Endodermal cell (in vitro differentiated cells): ENCODE measurements at regions not wholly inside any gene's neighbourhood (a gene's known extent, or its start where the extent isn't known, plus 50 kb on each side); places are given as distances from the start of the nearest gene placed in this dataset.
"Not testable (repeated sequence)": the region's sequence is repeated elsewhere in the genome, so short reads cannot be mapped to it uniquely, and the experiment has no call there.

ENCODE experiments used
- DNase-seq: peaks from one replicate; pipeline ENCODE4 v3.0.0-alpha.2; 2017
- H3K27ac ChIP-seq: 2 replicates; pipeline ENCODE4 v1.5.1; 2013; ENCODE audit warnings: mild to moderate bottlenecking, low read depth, low read length, moderate library complexity
- H3K27me3 ChIP-seq: 2 replicates; pipeline ENCODE4 v1.6.1; 2013; ENCODE audit warnings: mild to moderate bottlenecking, low read length, moderate library complexity; ENCODE audit not compliant: insufficient read depth, control insufficient read depth, poor library complexity, severe bottlenecking
- H3K36me3 ChIP-seq: 2 replicates; pipeline ENCODE4 v1.7.0; 2013; ENCODE audit warnings: mild to moderate bottlenecking, low read length, moderate library complexity; ENCODE audit not compliant: control insufficient read depth, insufficient read depth
- H3K4me1 ChIP-seq: one replicate; pipeline ENCODE4 v1.7.0; 2013; ENCODE audit warnings: low read length; ENCODE audit not compliant: control insufficient read depth, insufficient read depth
- H3K4me3 ChIP-seq: 2 replicates; pipeline ENCODE4 v1.5.1; 2013; ENCODE audit warnings: mild to moderate bottlenecking, low read length, moderate library complexity
- H3K9ac ChIP-seq: 2 replicates; pipeline ENCODE4 v1.6.1; 2013; ENCODE audit warnings: mild to moderate bottlenecking, low read length, moderate library complexity; ENCODE audit not compliant: poor library complexity, severe bottlenecking; ENCODE audit errors: extremely low read depth
- H3K9me3 ChIP-seq: 2 replicates; pipeline ENCODE4 v1.6.1; 2013; ENCODE audit warnings: mild to moderate bottlenecking, low read length, moderate library complexity; ENCODE audit not compliant: control insufficient read depth
- H3K27ac Mint-ChIP-seq: 2 replicates; pipeline ENCODE4 v1.8.0; 2020; ENCODE audit warnings: mixed read lengths
- H3K27me3 Mint-ChIP-seq: 2 replicates; pipeline ENCODE4 v1.8.0; 2021; ENCODE audit warnings: mild to moderate bottlenecking, mixed read lengths; ENCODE audit not compliant: insufficient read depth
- H3K36me3 Mint-ChIP-seq: 2 replicates; pipeline ENCODE4 v1.8.0; 2020; ENCODE audit warnings: low read depth, mixed read lengths
- H3K4me1 Mint-ChIP-seq: 2 replicates; pipeline ENCODE4 v1.8.0; 2020; ENCODE audit warnings: mixed read lengths
- H3K4me3 Mint-ChIP-seq: 2 replicates; pipeline ENCODE4 v1.8.0; 2020; ENCODE audit warnings: mild to moderate bottlenecking, moderate library complexity, mixed read lengths
- H3K9me3 Mint-ChIP-seq: 2 replicates; pipeline ENCODE4 v1.8.0; 2020; ENCODE audit warnings: mild to moderate bottlenecking, mixed read lengths
- WGBS, 2 experiments: methylation state at CpG; one replicate each; pipeline versions ENCODE4 v1.1.5 to v1.1.7; 2013; ENCODE audit warnings: missing lambda C conversion rate in 2 of 2, mixed read lengths in 1 of 2; ENCODE audit not compliant: insufficient coverage in 1 of 2, insufficient read length in 1 of 2; 5-methylcytosine and 5-hydroxymethylcytosine counted together
- TF ChIP-seq, protein P1 (sequence below): fragments of 200-600 bp; sonication (generic); conservative IDR thresholded peaks from 2 replicates; pipeline ENCODE4 v1.5.0; 2021; ENCODE audit warnings: antibody characterized with exemption, mild to moderate bottlenecking

DNA sequence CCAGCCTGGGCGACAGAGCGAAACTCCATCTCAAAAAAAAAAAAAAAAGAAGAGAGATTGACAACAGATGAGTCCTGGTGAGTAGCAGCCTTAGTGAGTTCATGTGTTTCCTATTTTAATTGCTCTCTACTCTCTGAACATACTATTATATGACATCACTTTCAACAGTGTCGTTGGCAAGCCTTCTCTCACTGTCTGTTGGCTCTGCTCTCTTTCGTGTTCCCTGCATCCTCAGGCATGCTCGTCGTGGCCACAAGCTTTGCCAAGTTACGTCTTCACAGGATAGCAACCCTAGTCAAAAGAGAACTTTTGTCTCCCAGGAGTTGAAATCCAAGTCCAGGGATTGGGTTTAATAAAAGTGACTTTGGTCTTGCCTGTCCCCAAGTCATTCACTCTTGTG, 117.1 kb upstream of the EGFL6 start:
- no peak overlapping the region for H3K27ac ChIP-seq
- H3K9me3 Mint-ChIP-seq: peaks cover 45% of the 10 kb centered on the region
- no peaks in the 10 kb centered on the region for H3K4me1 ChIP-seq
- TF ChIP-seq, protein P1, sequence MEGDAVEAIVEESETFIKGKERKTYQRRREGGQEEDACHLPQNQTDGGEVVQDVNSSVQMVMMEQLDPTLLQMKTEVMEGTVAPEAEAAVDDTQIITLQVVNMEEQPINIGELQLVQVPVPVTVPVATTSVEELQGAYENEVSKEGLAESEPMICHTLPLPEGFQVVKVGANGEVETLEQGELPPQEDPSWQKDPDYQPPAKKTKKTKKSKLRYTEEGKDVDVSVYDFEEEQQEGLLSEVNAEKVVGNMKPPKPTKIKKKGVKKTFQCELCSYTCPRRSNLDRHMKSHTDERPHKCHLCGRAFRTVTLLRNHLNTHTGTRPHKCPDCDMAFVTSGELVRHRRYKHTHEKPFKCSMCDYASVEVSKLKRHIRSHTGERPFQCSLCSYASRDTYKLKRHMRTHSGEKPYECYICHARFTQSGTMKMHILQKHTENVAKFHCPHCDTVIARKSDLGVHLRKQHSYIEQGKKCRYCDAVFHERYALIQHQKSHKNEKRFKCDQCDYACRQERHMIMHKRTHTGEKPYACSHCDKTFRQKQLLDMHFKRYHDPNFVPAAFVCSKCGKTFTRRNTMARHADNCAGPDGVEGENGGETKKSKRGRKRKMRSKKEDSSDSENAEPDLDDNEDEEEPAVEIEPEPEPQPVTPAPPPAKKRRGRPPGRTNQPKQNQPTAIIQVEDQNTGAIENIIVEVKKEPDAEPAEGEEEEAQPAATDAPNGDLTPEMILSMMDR: no peak
- no peak for DNase-seq
- no peaks in the 10 kb centered on the region for H3K9me3 ChIP-seq
- H3K27ac Mint-ChIP-seq: no peak overlapping the region
- H3K9ac ChIP-seq: no peak overlapping the region
- 92 to 100% methylated on average over 3 to 6 of the region's 7 CpGs for WGBS, 2 experiments
- no peaks in the 10 kb centered on the region for H3K27me3 ChIP-seq
- H3K4me1 Mint-ChIP-seq: no peaks in the 10 kb centered on the region
- no peaks in the 10 kb centered on the region for H3K36me3 ChIP-seq
- H3K4me3 Mint-ChIP-seq: no peak overlapping the region
- H3K36me3 Mint-ChIP-seq: peaks cover 2% of the 10 kb centered on the region
- no peak overlapping the region for H3K4me3 ChIP-seq
- no peaks in the 10 kb centered on the region for H3K27me3 Mint-ChIP-seq

DNA sequence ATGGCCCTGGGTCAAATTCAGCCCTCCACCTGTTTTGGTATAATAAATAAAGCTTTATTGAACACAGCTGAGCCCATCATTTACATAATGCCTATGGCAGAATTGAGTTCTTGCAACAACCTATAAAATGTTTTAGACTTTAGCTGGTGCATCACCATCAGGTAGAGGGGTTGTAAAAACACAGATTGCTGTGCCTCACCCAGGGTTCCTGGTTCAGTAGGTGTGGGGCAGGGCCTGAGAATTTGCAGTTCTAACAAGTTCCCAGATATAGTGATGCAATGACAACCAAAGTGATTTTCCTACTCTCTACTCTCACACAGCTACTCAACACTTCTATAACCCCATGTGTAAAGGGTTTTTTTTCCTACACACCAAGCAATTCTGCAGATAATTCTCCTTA, 120.0 kb upstream of the EGFL6 start:
- Histone ChIP-seq H3K27me3 (no peaks in the 10 kb centered on the region), H3K4me3 (no peak overlapping the region), H3K9me3 (no peaks in the 10 kb centered on the region), H3K27ac (no peak overlapping the region), H3K4me1 (no peaks in the 10 kb centered on the region), H3K9ac (no peak overlapping the region), H3K36me3 (no peaks in the 10 kb centered on the region)
- H3K4me3 Mint-ChIP-seq: no peak overlapping the region
- H3K9me3 Mint-ChIP-seq: peaks cover 54% of the 10 kb centered on the region
- no peaks in the 10 kb centered on the region for H3K4me1 Mint-ChIP-seq
- H3K36me3 Mint-ChIP-seq: no peaks in the 10 kb centered on the region
- DNase-seq: no peak
- TF ChIP-seq, protein P1: no peak
- H3K27me3 Mint-ChIP-seq: no peaks in the 10 kb centered on the region
- H3K27ac Mint-ChIP-seq: no peak overlapping the region

DNA sequence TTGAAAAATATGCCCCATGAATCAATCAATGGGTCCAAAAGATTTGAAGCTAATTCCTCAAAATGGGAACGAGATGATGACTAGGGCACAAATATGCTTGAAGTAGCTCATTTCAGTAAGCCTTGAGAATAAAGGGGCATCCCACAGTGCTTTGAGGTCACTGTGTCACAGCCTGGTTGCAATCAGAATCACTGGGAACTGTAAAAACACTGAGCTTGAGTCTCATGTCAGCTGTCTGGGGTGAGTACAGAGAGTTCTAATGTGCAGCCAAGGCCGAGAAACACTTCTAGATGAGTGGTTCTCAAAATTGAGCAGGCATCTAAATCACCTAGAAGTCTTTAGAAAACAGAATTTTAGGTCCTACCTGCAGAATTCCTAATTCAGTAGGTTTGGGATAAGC, 120.5 kb upstream of the EGFL6 start:
- Histone ChIP-seq H3K27ac (no peak overlapping the region), H3K36me3 (no peaks in the 10 kb centered on the region), H3K4me1 (no peaks in the 10 kb centered on the region), H3K4me3 (no peak overlapping the region), H3K9ac (no peak overlapping the region), H3K27me3 (no peaks in the 10 kb centered on the region), H3K9me3 (no peaks in the 10 kb centered on the region)
- no peaks in the 10 kb centered on the region for H3K27me3 Mint-ChIP-seq
- no peaks in the 10 kb centered on the region for H3K36me3 Mint-ChIP-seq
- peaks cover 57% of the 10 kb centered on the region for H3K9me3 Mint-ChIP-seq
- no peaks in the 10 kb centered on the region for H3K4me1 Mint-ChIP-seq
- DNase-seq: no peak
- 90 to 100% methylated on average over 2 of the region's 2 CpGs for WGBS, 2 experiments
- H3K4me3 Mint-ChIP-seq: no peak overlapping the region
- no peak overlapping the region for H3K27ac Mint-ChIP-seq
- TF ChIP-seq, protein P1: no peak

DNA sequence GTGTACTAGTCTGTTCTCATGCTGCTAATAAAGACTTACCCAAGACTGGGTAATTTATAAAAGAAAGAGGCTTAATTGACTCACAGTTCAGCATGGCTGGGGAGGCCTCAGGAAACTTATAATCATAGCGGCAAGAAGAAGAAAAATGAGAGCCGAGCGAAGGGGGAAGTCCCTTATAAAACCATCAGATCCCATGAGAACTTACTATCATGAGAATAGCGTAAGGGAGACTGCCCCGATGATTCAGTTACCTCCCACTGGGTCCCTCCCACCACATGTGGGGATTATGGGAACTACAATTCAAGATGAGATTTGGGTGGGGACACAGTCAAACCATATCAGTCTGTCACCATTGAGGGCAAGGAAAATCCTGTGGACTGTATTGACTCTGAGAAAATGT, 121.8 kb upstream of the ATXN3L start:
- H3K4me1 Mint-ChIP-seq, H3K27me3 ChIP-seq, DNase-seq, H3K4me3 ChIP-seq, H3K9me3 ChIP-seq, H3K27ac Mint-ChIP-seq, H3K27ac ChIP-seq, H3K9ac ChIP-seq, H3K36me3 Mint-ChIP-seq, H3K27me3 Mint-ChIP-seq, H3K4me3 Mint-ChIP-seq, H3K36me3 ChIP-seq, H3K4me1 ChIP-seq: not testable (repeated sequence)
- WGBS, 2 experiments: 100% methylated on average over 2 of the region's 5 CpGs; no CpG with 5 or more reads in 1 of the 2 experiments
- peaks cover 64% of the 10 kb centered on the region for H3K9me3 Mint-ChIP-seq
